Nephron (organoid): ENCODE measurements at regions not wholly inside any gene's neighbourhood (a gene's known extent, or its start where the extent isn't known, plus 50 kb on each side); places are given as distances from the start of the nearest gene placed in this dataset.

Experiments used
- H3K27ac Mint-ChIP-seq, 3 experiments: 2 replicates each; pipeline ENCODE4 v1.8.0; 2020; ENCODE audit warnings: mixed read lengths in 3 of 3, mild to moderate bottlenecking in 2 of 3, moderate library complexity in 1 of 3
- H3K27me3 Mint-ChIP-seq: 2 replicates; pipeline ENCODE4 v1.8.0; 2021; ENCODE audit warnings: low read depth, mild to moderate bottlenecking, moderate library complexity, mixed read lengths
- H3K36me3 Mint-ChIP-seq: 2 replicates; pipeline ENCODE4 v1.8.0; 2020; ENCODE audit warnings: low read depth, mixed read lengths
- H3K4me1 Mint-ChIP-seq: 2 replicates; pipeline ENCODE4 v1.8.0; 2020; ENCODE audit warnings: mixed read lengths
- H3K4me3 Mint-ChIP-seq, 3 experiments: 2 replicates each; pipeline ENCODE4 v1.8.0; 2020; ENCODE audit warnings: mild to moderate bottlenecking in 3 of 3, mixed read lengths in 3 of 3, moderate library complexity in 2 of 3
- H3K9me3 Mint-ChIP-seq: 2 replicates; pipeline ENCODE4 v1.8.0; 2020; ENCODE audit warnings: mixed read lengths
- CTCF ChIP-seq, 3 experiments: fragments of 200-600 bp; sonication (generic); IDR thresholded peaks; one replicate each; pipeline ENCODE4 v1.5.0; 2021; ENCODE audit warnings: antibody characterized with exemption in 3 of 3; ENCODE audit not compliant: unreplicated experiment in 3 of 3

GRCh38 chr3:34363881-34364280 is 565.5 kb downstream of the PDCD6IP start:
- Mint-ChIP-seq H3K27ac (no peak overlapping the region), H3K27me3 (peaks cover 4% of the 10 kb centered on the region), H3K4me3 (no peak overlapping the region), H3K4me1 (no peaks in the 10 kb centered on the region), H3K36me3 (no peaks in the 10 kb centered on the region), H3K9me3 (no peaks in the 10 kb centered on the region)
- no peak for TF ChIP-seq CTCF (IDR thresholded peaks at IDR 0.05; ENCODE audit: unreplicated experiment in 3 of 3)

- TF ChIP-seq CTCF (IDR thresholded peaks at IDR 0.05; ENCODE audit: unreplicated experiment in 3 of 3), result no peak
- Mint-ChIP-seq H3K9me3 (no peaks in the 10 kb centered on the region), H3K27ac (no peak overlapping the region), H3K4me1 (no peaks in the 10 kb centered on the region), H3K36me3 (no peaks in the 10 kb centered on the region), H3K27me3 (peaks cover 4% of the 10 kb centered on the region), H3K4me3 (no peak overlapping the region)
These were observed 565.9 kb downstream of the PDCD6IP start for GRCh38 chr3:34364335-34364734.

- no peak overlapping the region for H3K27ac Mint-ChIP-seq
These were observed 566.8 kb downstream of the PDCD6IP start for GRCh38 chr3:34365231-34365630.

GRCh38 chr3:34365771-34366170 is 567.3 kb downstream of the PDCD6IP start:
- TF ChIP-seq CTCF (IDR thresholded peaks at IDR 0.05; ENCODE audit: unreplicated experiment in 3 of 3), result no peak

More at GRCh38 chr3:34365231-34365630, 566.8 kb downstream of the PDCD6IP start:
- TF ChIP-seq CTCF (IDR thresholded peaks at IDR 0.05; ENCODE audit: unreplicated experiment in 3 of 3), result no peak
- no peaks in the 10 kb centered on the region for H3K36me3 Mint-ChIP-seq
- no peaks in the 10 kb centered on the region for H3K4me1 Mint-ChIP-seq
- no peak overlapping the region for H3K4me3 Mint-ChIP-seq
- peaks cover 6% of the 10 kb centered on the region for H3K9me3 Mint-ChIP-seq
- peaks cover 4% of the 10 kb centered on the region for H3K27me3 Mint-ChIP-seq

GRCh38 chr3:34367521-34367920 is 569.1 kb downstream of the PDCD6IP start:
- no peaks in the 10 kb centered on the region for H3K36me3 Mint-ChIP-seq
- H3K9me3 Mint-ChIP-seq, result peaks cover 6% of the 10 kb centered on the region
- H3K27ac Mint-ChIP-seq, result no peak overlapping the region
- H3K4me1 Mint-ChIP-seq, result no peaks in the 10 kb centered on the region
- no peaks in the 10 kb centered on the region for H3K27me3 Mint-ChIP-seq
- TF ChIP-seq CTCF (IDR thresholded peaks at IDR 0.05; ENCODE audit: unreplicated experiment in 3 of 3), result no peak
- H3K4me3 Mint-ChIP-seq, result no peak overlapping the region

More at GRCh38 chr3:34365771-34366170, 567.3 kb downstream of the PDCD6IP start:
- no peak overlapping the region for H3K27ac Mint-ChIP-seq
- H3K9me3 Mint-ChIP-seq, result peaks cover 6% of the 10 kb centered on the region
- no peaks in the 10 kb centered on the region for H3K36me3 Mint-ChIP-seq
- H3K4me3 Mint-ChIP-seq, result no peak overlapping the region
- H3K27me3 Mint-ChIP-seq, result peaks cover 4% of the 10 kb centered on the region
- H3K4me1 Mint-ChIP-seq, result no peaks in the 10 kb centered on the region

GRCh38 chr3:34374521-34374920 is 576.1 kb downstream of the PDCD6IP start:
- H3K9me3 Mint-ChIP-seq, result peaks cover 6% of the 10 kb centered on the region
- H3K27me3 Mint-ChIP-seq, result peaks cover 4% of the 10 kb centered on the region
- H3K4me3 Mint-ChIP-seq, result no peak overlapping the region
- TF ChIP-seq CTCF (IDR thresholded peaks at IDR 0.05; ENCODE audit: unreplicated experiment in 3 of 3), result no peak
- H3K27ac Mint-ChIP-seq, result no peak overlapping the region
- H3K4me1 Mint-ChIP-seq, result no peaks in the 10 kb centered on the region
- no peaks in the 10 kb centered on the region for H3K36me3 Mint-ChIP-seq
